Aorta (tissue), 5 donors: ENCODE measurements at regions not wholly inside any gene's neighbourhood (a gene's known extent, or its start where the extent isn't known, plus 50 kb on each side); places are given as distances from the start of the nearest gene placed in this dataset.

Source experiments
- ATAC-seq: fragments of 200-7000 bp; cut with Tn5 transposase; one replicate; pipeline ENCODE4 v1.9.1; 2022; ENCODE audit warnings: moderate library complexity; ENCODE audit not compliant: low FRiP score
- DNase-seq, 2 donors: peaks; one replicate each; pipeline ENCODE4 v3.0.0-alpha.2; 2020
- H3K27ac ChIP-seq, 2 donors: one replicate each; pipeline ENCODE4 v1.5.1; 2013; ENCODE audit warnings: low read length in 2 of 2, mild to moderate bottlenecking in 2 of 2, moderate library complexity in 2 of 2, control low read depth in 1 of 2, inconsistent platforms in 1 of 2, low read depth in 1 of 2
- H3K27me3 ChIP-seq, 2 donors: one replicate each; pipeline ENCODE4 v1.6.1; 2013; ENCODE audit warnings: control low read depth in 1 of 2, low read length in 1 of 2, mild to moderate bottlenecking in 1 of 2, moderate library complexity in 1 of 2; ENCODE audit not compliant: insufficient read depth in 2 of 2, control insufficient read depth in 1 of 2
- H3K36me3 ChIP-seq, 2 donors: one replicate each; pipeline ENCODE4 v1.6.1; 2013; ENCODE audit warnings: control low read depth in 1 of 2, low read length in 1 of 2, mild to moderate bottlenecking in 1 of 2; ENCODE audit not compliant: insufficient read depth in 2 of 2, control insufficient read depth in 1 of 2
- H3K4me1 ChIP-seq, 2 donors: one replicate each; pipeline ENCODE4 v1.6.1; 2013; ENCODE audit warnings: low read length in 2 of 2, control low read depth in 1 of 2, mild to moderate bottlenecking in 1 of 2, moderate library complexity in 1 of 2; ENCODE audit not compliant: insufficient read depth in 2 of 2, control insufficient read depth in 1 of 2
- H3K4me3 ChIP-seq, 2 donors: one replicate each; pipeline ENCODE4 v1.5.1; 2013; ENCODE audit warnings: low read length in 2 of 2, control low read depth in 1 of 2, mild to moderate bottlenecking in 1 of 2
- H3K9me3 ChIP-seq: one replicate; pipeline ENCODE4 v1.6.1; 2013; ENCODE audit warnings: mild to moderate bottlenecking, low read length; ENCODE audit not compliant: control insufficient read depth
- WGBS, 2 donors: extraction: QIAGEN DNeasy Blood & Tissue Kit; methylation state at CpG; one replicate each; pipeline ENCODE4 v1.1.7; 2013; 5-methylcytosine and 5-hydroxymethylcytosine counted together
- intact Hi-C, 2 donors: fragments of 100-400 bp; cut with DNase I; formaldehyde crosslinking; loops; one replicate each; pipeline versions ENCODE4 v1.14.2 to v1.15.0; 2022
- donor health status: healthy with polysubstance abuse.
- donor health status: Bipolar disorder and iron deficiency.
- donor health status: DM: no; HTN: no; CAD: no.
- donor health status: DM: no; HTN: no; CAD: no.
- donor health status: DM: yes; HTN: yes; CAD: no.

DNA sequence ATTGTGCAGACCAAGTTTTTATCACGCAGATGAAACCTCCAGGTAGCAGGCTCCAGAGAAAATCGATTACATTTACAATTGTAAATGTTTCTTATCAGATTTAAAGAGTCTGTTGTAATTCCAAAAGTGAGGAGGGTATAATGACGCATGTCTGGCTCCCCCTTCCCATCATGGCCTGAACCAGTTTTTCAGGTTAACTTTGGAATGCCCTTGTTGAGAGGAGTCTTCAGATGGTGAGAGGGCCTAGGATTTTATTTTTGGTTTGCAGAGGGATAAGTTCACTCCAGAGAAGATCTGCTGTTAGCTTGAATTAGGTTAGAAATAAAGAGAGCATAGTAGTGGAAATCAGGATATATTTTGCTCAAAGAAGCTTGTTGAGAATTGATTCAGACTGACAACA is 1028.3 kb upstream of the B3GALT2 start:
- Histone ChIP-seq H3K36me3 (no peaks in the 10 kb centered on the region), H3K9me3 (no peaks in the 10 kb centered on the region), H3K27ac (no peak overlapping the region), H3K4me3 (no peak overlapping the region), H3K4me1 (no peaks in the 10 kb centered on the region), H3K27me3 (no peaks in the 10 kb centered on the region)
- WGBS, 2 donors = 90% methylated on average over 3 of the region's 3 CpGs
- DNase-seq (no peak), ATAC-seq (no peak)
- intact Hi-C loops = no loop called here

DNA sequence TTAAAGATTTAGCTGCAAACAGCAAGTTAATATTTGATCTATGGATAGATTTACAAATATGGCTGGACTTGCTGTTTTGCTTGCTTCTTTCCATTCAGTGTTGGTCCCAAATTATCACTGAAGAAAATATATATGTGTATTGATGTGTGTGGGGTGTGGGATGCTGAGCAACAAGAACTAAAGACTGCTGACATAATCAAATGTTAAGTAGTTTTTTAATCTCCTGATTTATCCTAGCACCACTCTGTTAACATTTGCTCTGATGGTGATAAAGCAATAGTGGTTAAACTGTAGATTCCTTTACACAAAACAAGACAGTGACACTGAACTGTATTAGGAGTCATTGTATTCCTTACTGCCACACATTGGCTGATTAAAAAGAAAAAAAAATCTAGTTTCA is 1023.5 kb upstream of the B3GALT2 start:
- DNase-seq = no peak
- Histone ChIP-seq H3K27ac (no peak overlapping the region), H3K4me1 (no peaks in the 10 kb centered on the region), H3K36me3 (no peaks in the 10 kb centered on the region), H3K4me3 (no peak overlapping the region), H3K9me3 (no peaks in the 10 kb centered on the region), H3K27me3 (no peaks in the 10 kb centered on the region)
- intact Hi-C loops = no loop called here
- no peak for ATAC-seq

GRCh38 chr1:194208674-194209073 is 1022.3 kb upstream of the B3GALT2 start:
- ATAC-seq = no peak
- WGBS, 2 donors = 85 to 91% methylated on average over 1 of the region's 1 CpG
- intact Hi-C loops = no loop called here
- Histone ChIP-seq H3K27ac (no peak overlapping the region), H3K4me1 (no peaks in the 10 kb centered on the region), H3K36me3 (no peaks in the 10 kb centered on the region), H3K9me3 (no peaks in the 10 kb centered on the region), H3K27me3 (no peaks in the 10 kb centered on the region), H3K4me3 (no peak overlapping the region)
- DNase-seq = no peak

DNA sequence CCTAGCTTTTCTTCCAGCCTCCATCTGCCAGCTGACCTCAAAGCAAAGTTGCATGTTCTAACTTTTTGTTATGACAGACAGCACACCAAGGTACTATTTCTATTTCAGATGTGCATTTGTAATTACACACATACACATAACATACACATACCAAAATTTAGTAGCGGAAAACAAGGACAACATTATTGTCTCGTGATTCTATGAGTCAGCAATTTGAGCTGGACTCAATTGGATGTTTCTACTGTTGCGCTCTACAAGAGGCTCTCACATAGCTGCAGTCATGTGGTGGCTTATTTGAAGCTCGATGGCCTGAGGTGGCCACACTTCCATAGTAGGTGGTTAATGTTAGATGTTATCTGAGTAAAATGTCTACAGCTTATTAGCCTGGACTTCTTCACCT is 1010.1 kb upstream of the B3GALT2 start:
- H3K27me3 ChIP-seq = no peaks in the 10 kb centered on the region
- H3K4me1 ChIP-seq = no peaks in the 10 kb centered on the region
- 93 to 96% methylated on average over 4 of the region's 4 CpGs for WGBS, 2 donors
- H3K27ac ChIP-seq = no peak overlapping the region
- H3K4me3 ChIP-seq = no peak overlapping the region
- no peak for ATAC-seq
- H3K36me3 ChIP-seq = no peaks in the 10 kb centered on the region
- intact Hi-C loops = no loop called here
- no peaks in the 10 kb centered on the region for H3K9me3 ChIP-seq
- no peak for DNase-seq

GRCh38 chr1:194194724-194195123 is 1008.3 kb upstream of the B3GALT2 start:
- no peak overlapping the region for H3K4me3 ChIP-seq
- H3K36me3 ChIP-seq = no peaks in the 10 kb centered on the region
- no peaks in the 10 kb centered on the region for H3K9me3 ChIP-seq
- no peaks in the 10 kb centered on the region for H3K4me1 ChIP-seq
- H3K27ac ChIP-seq = no peak overlapping the region
- WGBS, 2 donors = 93 to 94% methylated on average over 2 of the region's 2 CpGs
- no peak for ATAC-seq
- intact Hi-C loops = no loop called here
- no peaks in the 10 kb centered on the region for H3K27me3 ChIP-seq
- DNase-seq = no peak

DNA sequence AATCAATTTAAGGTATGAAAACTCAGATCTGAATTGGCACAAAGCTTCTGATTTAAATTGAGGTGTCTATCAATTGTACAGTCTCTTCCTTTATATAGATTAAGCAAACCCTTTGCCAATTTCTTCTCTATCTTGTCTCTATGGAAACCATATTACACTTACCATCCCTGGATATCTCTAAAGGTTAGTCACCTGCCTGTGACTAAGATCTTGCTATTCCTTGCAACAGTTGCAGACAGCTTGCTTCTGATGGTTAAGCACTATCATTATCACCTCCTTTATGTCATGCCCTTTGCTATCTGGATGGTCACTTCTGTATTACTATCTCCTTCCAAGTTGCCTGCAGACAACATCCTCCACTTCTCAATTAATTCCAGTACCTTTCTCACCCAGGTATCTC is 998.6 kb upstream of the B3GALT2 start:
- DNase-seq (no peak), ATAC-seq (no peak)
- Histone ChIP-seq H3K9me3 (no peaks in the 10 kb centered on the region), H3K4me3 (no peak overlapping the region), H3K27ac (no peak overlapping the region), H3K27me3 (peaks cover 0 to 1% of the 10 kb centered on the region in 2 donors), H3K4me1 (no peaks in the 10 kb centered on the region), H3K36me3 (no peaks in the 10 kb centered on the region)
- intact Hi-C loops = no loop called here

DNA sequence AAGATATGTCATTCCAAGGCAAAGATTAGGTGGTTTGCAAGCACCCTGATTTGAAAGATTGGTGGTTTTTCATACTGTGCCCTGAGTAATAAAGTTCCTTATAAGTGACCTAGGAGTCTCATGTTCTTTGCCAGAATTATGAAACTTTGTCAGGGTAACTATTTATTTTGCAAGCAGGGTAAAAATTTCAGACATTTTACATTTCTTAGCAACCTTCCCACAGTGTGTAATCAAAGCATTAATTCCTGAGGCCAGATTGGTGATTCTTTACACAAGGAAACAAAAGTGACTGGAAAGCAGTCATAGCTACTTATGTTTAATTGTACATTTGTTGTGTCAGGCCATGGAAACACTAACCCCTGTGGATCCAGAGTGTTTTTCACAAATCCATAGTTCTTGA is 998.0 kb upstream of the B3GALT2 start:
- no peak overlapping the region for H3K27ac ChIP-seq
- DNase-seq = no peak
- ATAC-seq = no peak
- no peak overlapping the region for H3K4me3 ChIP-seq
- intact Hi-C loops = no loop called here
- H3K9me3 ChIP-seq = no peaks in the 10 kb centered on the region
- H3K27me3 ChIP-seq = peaks cover 0 to 1% of the 10 kb centered on the region in 2 donors
- no peaks in the 10 kb centered on the region for H3K4me1 ChIP-seq
- H3K36me3 ChIP-seq = no peaks in the 10 kb centered on the region

GRCh38 chr1:194181845-194182244 is 995.4 kb upstream of the B3GALT2 start:
- Histone ChIP-seq H3K4me3 (no peak overlapping the region), H3K36me3 (no peaks in the 10 kb centered on the region), H3K27me3 (peaks cover 0 to 1% of the 10 kb centered on the region in 2 donors), H3K27ac (no peak overlapping the region), H3K4me1 (no peaks in the 10 kb centered on the region), H3K9me3 (no peaks in the 10 kb centered on the region)
- 95 to 97% methylated on average over 5 of the region's 5 CpGs for WGBS, 2 donors
- intact Hi-C loops = no loop called here
- no peak for DNase-seq
- no peak for ATAC-seq

GRCh38 chr1:194176212-194176611 is 989.8 kb upstream of the B3GALT2 start:
- DNase-seq (no peak), ATAC-seq (no peak)
- no peak overlapping the region for H3K27ac ChIP-seq
- H3K4me3 ChIP-seq = no peak overlapping the region
- H3K9me3 ChIP-seq = no peaks in the 10 kb centered on the region
- no peaks in the 10 kb centered on the region for H3K4me1 ChIP-seq
- H3K27me3 ChIP-seq = no peaks in the 10 kb centered on the region
- intact Hi-C loops = no loop called here
- H3K36me3 ChIP-seq = no peaks in the 10 kb centered on the region
- 80 to 83% methylated on average over 2 of the region's 2 CpGs for WGBS, 2 donors

DNA sequence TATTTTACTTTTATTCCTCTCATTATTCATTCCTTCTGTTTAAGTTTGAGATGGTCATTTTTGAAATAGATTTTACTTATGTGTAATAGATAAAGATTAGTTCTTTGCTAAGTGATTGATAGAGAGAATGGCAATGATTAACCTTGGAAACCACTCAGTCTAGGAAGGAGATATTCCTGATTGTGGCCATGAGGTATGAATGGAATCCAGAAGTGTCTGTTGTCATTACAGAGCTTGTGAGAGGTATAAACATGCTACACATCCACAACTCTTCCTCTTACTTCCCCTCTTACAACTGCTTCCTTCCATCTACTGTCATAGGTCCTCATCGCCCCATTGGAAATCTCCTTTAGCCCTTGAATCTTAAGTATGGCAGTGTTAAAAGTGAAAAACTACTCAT is 988.8 kb upstream of the B3GALT2 start:
- 96 to 97% methylated on average over 1 of the region's 1 CpG for WGBS, 2 donors
- no peak for ATAC-seq

More for the DNA sequence above, 988.8 kb upstream of the B3GALT2 start:
- no peak for DNase-seq
- H3K27ac ChIP-seq = no peak overlapping the region
- no peak overlapping the region for H3K4me3 ChIP-seq
- H3K4me1 ChIP-seq = no peaks in the 10 kb centered on the region
- no peaks in the 10 kb centered on the region for H3K9me3 ChIP-seq
- no peaks in the 10 kb centered on the region for H3K27me3 ChIP-seq
- intact Hi-C loops = no loop called here
- no peaks in the 10 kb centered on the region for H3K36me3 ChIP-seq
